ENCODE measurements at regions not wholly inside any gene's neighbourhood (a gene's known extent, or its start where the extent isn't known, plus 50 kb on each side); places are given as distances from the start of the nearest gene placed in this dataset.

DNA sequence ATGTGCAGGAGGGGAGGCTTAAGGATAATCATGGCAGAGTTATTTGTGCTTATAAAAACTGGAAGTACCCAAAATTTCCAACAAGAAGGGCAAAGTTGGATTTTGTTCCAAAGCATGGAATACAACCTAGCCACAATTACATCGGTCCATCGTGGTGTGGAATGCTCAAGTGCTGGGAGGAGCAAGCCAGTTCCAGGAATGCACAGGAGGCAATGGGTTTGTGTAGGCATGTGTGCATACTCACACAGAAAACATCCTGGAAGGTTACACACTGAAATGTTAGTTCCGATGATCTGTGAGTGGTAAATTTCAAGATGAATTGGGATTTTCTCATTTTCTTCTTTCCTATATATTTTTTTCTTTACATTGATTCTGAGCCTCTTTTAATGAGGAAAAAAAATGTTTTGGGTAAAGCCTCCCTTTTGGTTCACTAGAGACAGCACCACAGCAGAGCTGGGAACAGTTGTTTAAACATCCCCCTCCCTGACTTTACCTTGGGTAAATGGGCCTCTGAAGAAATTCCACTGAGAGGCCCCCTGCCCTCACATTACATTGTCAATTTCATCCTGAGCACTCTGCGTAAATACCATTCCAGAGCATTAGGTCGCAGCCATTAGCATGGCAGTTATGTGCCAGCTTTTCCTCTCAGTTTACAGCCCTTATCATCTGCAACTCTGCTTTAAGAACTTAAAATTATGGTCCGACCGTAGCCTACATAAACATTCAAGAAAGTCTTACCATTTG lies 122.0 kb downstream of the UQCRFS1 start:
- no peak for TF ChIP-seq CTCF (IDR thresholded peaks at IDR 0.05)
- TF ChIP-seq POLR2AphosphoS5 (IDR thresholded peaks at IDR 0.05): no peak
